GM12891 (cell line): ENCODE measurements at regions not wholly inside any gene's neighbourhood (a gene's known extent, or its start where the extent isn't known, plus 50 kb on each side); places are given as distances from the start of the nearest gene placed in this dataset.

Experiments
- PAX5 ChIP-seq: IDR thresholded peaks from 2 replicates; pipeline ENCODE4 v1.6.1; 2011; ENCODE audit warnings: low read length, moderate library complexity, mild to moderate bottlenecking; ENCODE audit not compliant: insufficient read depth, severe bottlenecking
- POLR2A ChIP-seq: IDR thresholded peaks from 2 replicates; pipeline ENCODE4 v1.6.1; 2011; ENCODE audit warnings: low read depth, low read length, control low read depth
- POLR2AphosphoS5 ChIP-seq: IDR thresholded peaks from 2 replicates; pipeline ENCODE4 v1.6.1; 2011; ENCODE audit warnings: low read depth, low read length, control low read depth
- SPI1 ChIP-seq: IDR thresholded peaks from 2 replicates; pipeline ENCODE4 v1.6.1; 2011; ENCODE audit warnings: low read depth, low read length, control low read depth
- TAF1 ChIP-seq: IDR thresholded peaks from 2 replicates; pipeline ENCODE4 v1.6.1; 2011; ENCODE audit warnings: low read depth, low read length, control low read depth

- TF ChIP-seq POLR2A = no peak
- TF ChIP-seq TAF1 = no peak
- no peak for TF ChIP-seq POLR2AphosphoS5
- TF ChIP-seq SPI1 = no peak
- no peak for TF ChIP-seq PAX5
These were observed 513.0 kb downstream of the INHBA start for GRCh38 chr7:41189866-41190265.
